ENCODE measurements at regions not wholly inside any gene's neighbourhood (a gene's known extent, or its start where the extent isn't known, plus 50 kb on each side); places are given as distances from the start of the nearest gene placed in this dataset.

DNA sequence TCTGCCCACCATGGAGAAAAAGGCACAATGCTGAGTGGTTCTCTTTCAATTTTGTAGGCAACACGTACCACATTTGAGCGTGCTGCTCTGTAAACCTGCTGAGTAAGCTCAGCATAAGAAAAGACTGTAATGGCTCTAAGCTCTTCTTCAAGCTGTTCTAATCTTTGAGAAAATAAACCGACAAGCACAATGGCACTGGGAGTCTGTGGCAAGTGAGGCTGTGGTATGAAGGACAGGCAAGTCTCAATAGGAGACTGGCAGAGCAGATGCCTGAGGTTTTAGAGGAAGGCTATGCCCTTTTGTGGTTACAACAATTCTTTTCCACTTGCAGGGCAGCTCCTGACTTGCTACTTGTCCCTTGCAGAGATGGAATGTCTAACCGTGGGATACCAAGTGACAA is 136.7 kb upstream of the EXOC2 start:
- TF ChIP-seq, protein P1, sequence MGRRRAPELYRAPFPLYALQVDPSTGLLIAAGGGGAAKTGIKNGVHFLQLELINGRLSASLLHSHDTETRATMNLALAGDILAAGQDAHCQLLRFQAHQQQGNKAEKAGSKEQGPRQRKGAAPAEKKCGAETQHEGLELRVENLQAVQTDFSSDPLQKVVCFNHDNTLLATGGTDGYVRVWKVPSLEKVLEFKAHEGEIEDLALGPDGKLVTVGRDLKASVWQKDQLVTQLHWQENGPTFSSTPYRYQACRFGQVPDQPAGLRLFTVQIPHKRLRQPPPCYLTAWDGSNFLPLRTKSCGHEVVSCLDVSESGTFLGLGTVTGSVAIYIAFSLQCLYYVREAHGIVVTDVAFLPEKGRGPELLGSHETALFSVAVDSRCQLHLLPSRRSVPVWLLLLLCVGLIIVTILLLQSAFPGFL (CRISPR knock-in tag; IDR thresholded peaks at IDR 0.05; ENCODE audit: borderline replicate concordance), result no peak
- TF ChIP-seq TP53 (CRISPR knock-in tag; IDR thresholded peaks at IDR 0.05), result no peak
- TF ChIP-seq, protein P2, sequence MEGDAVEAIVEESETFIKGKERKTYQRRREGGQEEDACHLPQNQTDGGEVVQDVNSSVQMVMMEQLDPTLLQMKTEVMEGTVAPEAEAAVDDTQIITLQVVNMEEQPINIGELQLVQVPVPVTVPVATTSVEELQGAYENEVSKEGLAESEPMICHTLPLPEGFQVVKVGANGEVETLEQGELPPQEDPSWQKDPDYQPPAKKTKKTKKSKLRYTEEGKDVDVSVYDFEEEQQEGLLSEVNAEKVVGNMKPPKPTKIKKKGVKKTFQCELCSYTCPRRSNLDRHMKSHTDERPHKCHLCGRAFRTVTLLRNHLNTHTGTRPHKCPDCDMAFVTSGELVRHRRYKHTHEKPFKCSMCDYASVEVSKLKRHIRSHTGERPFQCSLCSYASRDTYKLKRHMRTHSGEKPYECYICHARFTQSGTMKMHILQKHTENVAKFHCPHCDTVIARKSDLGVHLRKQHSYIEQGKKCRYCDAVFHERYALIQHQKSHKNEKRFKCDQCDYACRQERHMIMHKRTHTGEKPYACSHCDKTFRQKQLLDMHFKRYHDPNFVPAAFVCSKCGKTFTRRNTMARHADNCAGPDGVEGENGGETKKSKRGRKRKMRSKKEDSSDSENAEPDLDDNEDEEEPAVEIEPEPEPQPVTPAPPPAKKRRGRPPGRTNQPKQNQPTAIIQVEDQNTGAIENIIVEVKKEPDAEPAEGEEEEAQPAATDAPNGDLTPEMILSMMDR (IDR thresholded peaks at IDR 0.05), result no peak
- no peak for TF ChIP-seq ZNF423 (CRISPR knock-in tag; IDR thresholded peaks at IDR 0.05)
- no peak for TF ChIP-seq OVOL2 (CRISPR knock-in tag; IDR thresholded peaks at IDR 0.05; ENCODE audit: borderline replicate concordance)
- no peak for TF ChIP-seq FOXJ3 (CRISPR knock-in tag; IDR thresholded peaks at IDR 0.05; ENCODE audit: borderline replicate concordance)
- TF ChIP-seq, protein P3, sequence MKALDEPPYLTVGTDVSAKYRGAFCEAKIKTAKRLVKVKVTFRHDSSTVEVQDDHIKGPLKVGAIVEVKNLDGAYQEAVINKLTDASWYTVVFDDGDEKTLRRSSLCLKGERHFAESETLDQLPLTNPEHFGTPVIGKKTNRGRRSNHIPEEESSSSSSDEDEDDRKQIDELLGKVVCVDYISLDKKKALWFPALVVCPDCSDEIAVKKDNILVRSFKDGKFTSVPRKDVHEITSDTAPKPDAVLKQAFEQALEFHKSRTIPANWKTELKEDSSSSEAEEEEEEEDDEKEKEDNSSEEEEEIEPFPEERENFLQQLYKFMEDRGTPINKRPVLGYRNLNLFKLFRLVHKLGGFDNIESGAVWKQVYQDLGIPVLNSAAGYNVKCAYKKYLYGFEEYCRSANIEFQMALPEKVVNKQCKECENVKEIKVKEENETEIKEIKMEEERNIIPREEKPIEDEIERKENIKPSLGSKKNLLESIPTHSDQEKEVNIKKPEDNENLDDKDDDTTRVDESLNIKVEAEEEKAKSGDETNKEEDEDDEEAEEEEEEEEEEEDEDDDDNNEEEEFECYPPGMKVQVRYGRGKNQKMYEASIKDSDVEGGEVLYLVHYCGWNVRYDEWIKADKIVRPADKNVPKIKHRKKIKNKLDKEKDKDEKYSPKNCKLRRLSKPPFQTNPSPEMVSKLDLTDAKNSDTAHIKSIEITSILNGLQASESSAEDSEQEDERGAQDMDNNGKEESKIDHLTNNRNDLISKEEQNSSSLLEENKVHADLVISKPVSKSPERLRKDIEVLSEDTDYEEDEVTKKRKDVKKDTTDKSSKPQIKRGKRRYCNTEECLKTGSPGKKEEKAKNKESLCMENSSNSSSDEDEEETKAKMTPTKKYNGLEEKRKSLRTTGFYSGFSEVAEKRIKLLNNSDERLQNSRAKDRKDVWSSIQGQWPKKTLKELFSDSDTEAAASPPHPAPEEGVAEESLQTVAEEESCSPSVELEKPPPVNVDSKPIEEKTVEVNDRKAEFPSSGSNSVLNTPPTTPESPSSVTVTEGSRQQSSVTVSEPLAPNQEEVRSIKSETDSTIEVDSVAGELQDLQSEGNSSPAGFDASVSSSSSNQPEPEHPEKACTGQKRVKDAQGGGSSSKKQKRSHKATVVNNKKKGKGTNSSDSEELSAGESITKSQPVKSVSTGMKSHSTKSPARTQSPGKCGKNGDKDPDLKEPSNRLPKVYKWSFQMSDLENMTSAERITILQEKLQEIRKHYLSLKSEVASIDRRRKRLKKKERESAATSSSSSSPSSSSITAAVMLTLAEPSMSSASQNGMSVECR (CRISPR knock-in tag; IDR thresholded peaks at IDR 0.05; ENCODE audit: borderline replicate concordance), result no peak
